ENCODE measurements at regions not wholly inside any gene's neighbourhood (a gene's known extent, or its start where the extent isn't known, plus 50 kb on each side); places are given as distances from the start of the nearest gene placed in this dataset.

- no peak for TF ChIP-seq CTCF (IDR thresholded peaks at IDR 0.05; ENCODE audit: low read length)
- no peak for TF ChIP-seq EZH2 (optimal IDR thresholded peaks at IDR 0.05; ENCODE audit: low read depth, low read length)
Measured at GRCh38 chr9:78167356-78167755, 68.5 kb upstream of the CEP78 start.
